Esophagus mucosa (tissue), 1 donor: ENCODE measurements at regions not wholly inside any gene's neighbourhood (a gene's known extent, or its start where the extent isn't known, plus 50 kb on each side); places are given as distances from the start of the nearest gene placed in this dataset.

Experiments used
- ATAC-seq: fragments of 200-7000 bp; cut with Tn5 transposase; one replicate; pipeline ENCODE4 v1.9.1; 2020
- donor health status: DM: yes; HTN: yes; CAD: no.

GRCh38 chr2:59033661-59034060 lies 792.5 kb upstream of the FANCL start:
- ATAC-seq, result no peak

GRCh38 chr2:59032499-59032898 lies 791.4 kb upstream of the FANCL start:
- ATAC-seq, result no peak

GRCh38 chr2:59029058-59029457 lies 787.9 kb upstream of the FANCL start:
- no peak for ATAC-seq

GRCh38 chr2:59027320-59027719 lies 786.2 kb upstream of the FANCL start:
- no peak for ATAC-seq

- ATAC-seq, result no peak
Observed at GRCh38 chr2:59025157-59025757, 784.1 kb upstream of the FANCL start.

- ATAC-seq, result no peak
Observed at GRCh38 chr2:59021786-59022185, 780.7 kb upstream of the FANCL start.

- no peak for ATAC-seq
Observed at GRCh38 chr2:59019566-59020159, 778.5 kb upstream of the FANCL start.

GRCh38 chr2:59018737-59019136 lies 777.6 kb upstream of the FANCL start:
- ATAC-seq, result no peak

GRCh38 chr2:59015027-59015426 lies 773.9 kb upstream of the FANCL start:
- ATAC-seq, result no peak

- ATAC-seq, result no peak
Observed at GRCh38 chr2:59012971-59013370, 771.8 kb upstream of the FANCL start.

GRCh38 chr2:59012234-59012633 lies 771.1 kb upstream of the FANCL start:
- no peak for ATAC-seq

- ATAC-seq, result no peak
Observed at GRCh38 chr2:59008950-59009349, 767.8 kb upstream of the FANCL start.

- no peak for ATAC-seq
Observed at GRCh38 chr2:59005836-59006615, 764.9 kb upstream of the FANCL start.

- ATAC-seq, result no peak
Observed at GRCh38 chr2:59004621-59005020, 763.5 kb upstream of the FANCL start.

GRCh38 chr2:59000796-59001195 lies 759.7 kb upstream of the FANCL start:
- ATAC-seq, result no peak

GRCh38 chr2:58992062-58992706 lies 751.1 kb upstream of the FANCL start:
- ATAC-seq, result no peak

GRCh38 chr2:58991357-58991756 lies 750.2 kb upstream of the FANCL start:
- ATAC-seq, result no peak

GRCh38 chr2:58985541-58985940 lies 744.4 kb upstream of the FANCL start:
- no peak for ATAC-seq

- no peak for ATAC-seq
Observed at GRCh38 chr2:58984731-58985130, 743.6 kb upstream of the FANCL start.

- ATAC-seq, result no peak
Observed at GRCh38 chr2:58983111-58983510, 742.0 kb upstream of the FANCL start.

- ATAC-seq, result no peak
Observed at GRCh38 chr2:58981237-58981636, 740.1 kb upstream of the FANCL start.

GRCh38 chr2:58976375-58977071 lies 735.4 kb upstream of the FANCL start:
- no peak for ATAC-seq

- no peak for ATAC-seq
Observed at GRCh38 chr2:58974881-58975280, 733.8 kb upstream of the FANCL start.
